Activated gamma-delta T cell treated with anti-CD3 and anti-CD28 coated beads, Interleukin-2, amount 50 U/mL, for 16 hours (primary cell): ENCODE measurements at regions not wholly inside any gene's neighbourhood (a gene's known extent, or its start where the extent isn't known, plus 50 kb on each side); places are given as distances from the start of the nearest gene placed in this dataset.

Experiments
- DNase-seq: peaks from one replicate; pipeline ENCODE4 v3.0.0-alpha.2; 2020; ENCODE audit warnings: low read depth

GRCh38 chr3:102181175-102181920 lies 253.5 kb upstream of the ZPLD1 start:
- DNase-seq: no peak

- no peak for DNase-seq
Measured at GRCh38 chr3:102182162-102182561, 252.7 kb upstream of the ZPLD1 start.

- DNase-seq: no peak
Measured at GRCh38 chr3:102183186-102183585, 251.6 kb upstream of the ZPLD1 start.

- no peak for DNase-seq
Measured at GRCh38 chr3:102183623-102184022, 251.2 kb upstream of the ZPLD1 start.

GRCh38 chr3:102189541-102189940 lies 245.3 kb upstream of the ZPLD1 start:
- DNase-seq: no peak

- DNase-seq: no peak
Measured at GRCh38 chr3:102189956-102190723, 244.7 kb upstream of the ZPLD1 start.

- no peak for DNase-seq
Measured at GRCh38 chr3:102192575-102192974, 242.2 kb upstream of the ZPLD1 start.

GRCh38 chr3:102193255-102193654 lies 241.6 kb upstream of the ZPLD1 start:
- no peak for DNase-seq

- DNase-seq: no peak
Measured at GRCh38 chr3:102194001-102194400, 240.8 kb upstream of the ZPLD1 start.

- no peak for DNase-seq
Measured at GRCh38 chr3:102194760-102195159, 240.1 kb upstream of the ZPLD1 start.

GRCh38 chr3:102195198-102195948 lies 239.4 kb upstream of the ZPLD1 start:
- no peak for DNase-seq

GRCh38 chr3:102200126-102200525 lies 234.7 kb upstream of the ZPLD1 start:
- no peak for DNase-seq

GRCh38 chr3:102200560-102200959 lies 234.3 kb upstream of the ZPLD1 start:
- DNase-seq: no peak

GRCh38 chr3:102205647-102206046 lies 229.2 kb upstream of the ZPLD1 start:
- DNase-seq: no peak

- DNase-seq: no peak
Measured at GRCh38 chr3:102206511-102207031, 228.2 kb upstream of the ZPLD1 start.

GRCh38 chr3:102207151-102207571 lies 227.7 kb upstream of the ZPLD1 start:
- DNase-seq: no peak

GRCh38 chr3:102215166-102215565 lies 219.6 kb upstream of the ZPLD1 start:
- no peak for DNase-seq

GRCh38 chr3:102223132-102223531 lies 211.7 kb upstream of the ZPLD1 start:
- no peak for DNase-seq

- no peak for DNase-seq
Measured at GRCh38 chr3:102224171-102224570, 210.6 kb upstream of the ZPLD1 start.

- DNase-seq: no peak
Measured at GRCh38 chr3:102225005-102225404, 209.8 kb upstream of the ZPLD1 start.

- DNase-seq: no peak
Measured at GRCh38 chr3:102225407-102226132, 209.2 kb upstream of the ZPLD1 start.

GRCh38 chr3:102226463-102226862 lies 208.4 kb upstream of the ZPLD1 start:
- no peak for DNase-seq
